ENCODE measurements at regions not wholly inside any gene's neighbourhood (a gene's known extent, or its start where the extent isn't known, plus 50 kb on each side); places are given as distances from the start of the nearest gene placed in this dataset.

- no peak for DNase-seq
Measured at GRCh38 chr2:138180692-138181386, 216.6 kb downstream of the HNMT start.

DNA sequence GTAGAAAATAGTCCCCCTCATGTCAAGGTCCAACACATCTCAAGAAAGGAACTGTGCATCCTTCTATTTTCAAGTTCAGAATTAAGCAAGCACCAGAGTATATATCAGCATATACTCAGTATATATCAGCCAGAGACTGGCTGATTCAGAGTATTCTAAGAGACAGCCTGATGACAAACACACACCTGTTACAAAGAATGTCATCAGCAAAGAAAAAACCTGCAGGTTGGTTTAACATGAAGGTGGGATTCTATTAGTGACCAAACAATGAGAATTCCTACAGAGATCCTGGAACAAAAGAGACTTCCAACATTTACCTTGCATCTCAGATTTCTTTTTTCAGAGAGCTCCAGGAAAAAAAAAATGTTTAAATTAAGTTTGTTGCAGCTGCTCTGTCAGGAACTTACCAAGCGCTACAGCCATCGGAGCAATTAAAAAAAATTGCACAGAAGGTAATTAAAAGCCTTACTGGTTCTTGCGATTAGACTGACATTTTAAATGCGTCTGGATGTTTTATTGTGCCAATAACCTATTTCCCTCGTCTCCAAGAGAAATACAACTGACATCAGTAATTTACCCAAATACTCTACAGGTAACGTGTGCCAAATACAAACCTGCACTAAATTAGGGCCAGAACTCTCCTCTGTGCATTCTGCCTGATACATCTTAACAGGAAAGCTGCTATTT lies 218.1 kb downstream of the HNMT start:
- DNase-seq = no peak

GRCh38 chr2:138182937-138183312 lies 218.7 kb downstream of the HNMT start:
- DNase-seq = no peak

DNA sequence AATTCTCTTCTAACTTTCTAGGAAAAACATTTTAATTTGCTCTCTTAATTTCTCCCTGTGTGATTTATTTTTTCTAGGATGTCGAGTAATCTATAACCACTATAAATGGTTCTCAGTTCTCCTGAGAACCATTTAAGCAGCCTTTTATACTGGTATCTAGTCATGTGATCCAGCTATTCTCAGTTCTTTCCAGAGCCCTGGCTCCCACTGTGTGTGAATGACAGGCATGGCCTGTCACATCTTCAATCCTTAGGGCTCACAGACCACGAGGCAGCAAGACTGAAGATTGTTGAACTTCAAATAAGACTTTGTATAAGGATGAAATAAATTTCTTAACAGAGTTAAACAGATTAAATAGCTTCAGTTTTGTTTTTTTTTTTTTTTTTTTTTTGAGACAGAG lies 219.4 kb downstream of the HNMT start:
- DNase-seq = no peak

DNA sequence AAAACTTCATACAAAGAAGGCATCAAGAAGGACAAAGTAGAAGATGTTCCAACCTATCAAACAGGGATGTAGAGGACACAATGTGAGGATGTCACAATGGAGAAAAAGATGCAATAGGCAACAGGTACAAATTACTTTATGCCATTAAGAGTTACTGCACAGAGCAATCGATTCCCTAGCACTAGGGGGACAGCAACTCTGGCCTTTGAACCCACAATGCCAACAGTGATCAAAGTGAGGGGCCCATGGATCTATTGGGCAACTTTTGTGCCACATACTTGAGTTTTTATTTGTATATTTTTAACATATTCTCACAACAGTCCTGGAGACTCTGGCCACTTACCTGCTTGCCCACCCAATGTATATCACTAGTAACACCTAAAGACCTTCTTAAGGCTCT lies 220.2 kb downstream of the HNMT start:
- DNase-seq = no peak

DNA sequence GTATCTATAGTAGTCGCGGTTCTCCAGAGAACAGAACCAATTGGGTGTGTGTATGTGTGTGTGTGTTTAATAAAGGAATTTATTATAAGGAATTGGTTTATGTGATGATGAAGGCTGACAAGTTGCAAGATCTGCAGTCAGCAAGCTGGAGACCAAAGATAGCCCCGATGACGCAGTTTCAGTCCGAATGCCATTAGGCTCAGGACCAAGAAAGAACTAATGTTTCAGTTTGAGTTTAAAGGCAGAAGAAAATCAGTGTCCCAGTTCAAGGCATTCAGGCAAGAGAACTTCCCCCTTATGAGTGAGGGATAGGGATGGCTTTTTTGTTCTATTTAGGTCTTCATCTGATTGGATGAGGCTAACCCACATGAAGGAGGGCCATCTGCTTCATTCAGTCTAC lies 221.6 kb downstream of the HNMT start:
- no peak for DNase-seq

DNA sequence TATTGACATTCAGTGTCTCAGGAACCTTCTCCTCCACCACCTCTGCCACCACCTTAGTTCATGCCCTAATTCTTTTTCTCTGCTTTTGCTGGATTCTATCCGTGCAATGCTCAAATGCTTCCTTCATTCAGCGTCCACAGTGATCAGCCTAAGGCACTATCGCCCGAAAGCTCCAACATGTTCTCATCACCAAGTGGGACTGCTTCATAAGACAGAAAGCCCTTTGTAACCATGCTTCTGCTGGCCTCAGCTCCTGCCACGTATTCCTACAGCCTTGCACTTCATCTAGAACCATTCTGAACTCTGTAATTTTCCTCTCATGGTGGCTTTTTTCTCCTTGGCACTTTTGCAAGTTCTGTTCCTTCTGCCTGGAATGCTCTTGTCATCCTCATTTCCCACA lies 222.9 kb downstream of the HNMT start:
- no peak for DNase-seq

- no peak for DNase-seq
Measured at GRCh38 chr2:138190999-138191398, 226.7 kb downstream of the HNMT start.

DNA sequence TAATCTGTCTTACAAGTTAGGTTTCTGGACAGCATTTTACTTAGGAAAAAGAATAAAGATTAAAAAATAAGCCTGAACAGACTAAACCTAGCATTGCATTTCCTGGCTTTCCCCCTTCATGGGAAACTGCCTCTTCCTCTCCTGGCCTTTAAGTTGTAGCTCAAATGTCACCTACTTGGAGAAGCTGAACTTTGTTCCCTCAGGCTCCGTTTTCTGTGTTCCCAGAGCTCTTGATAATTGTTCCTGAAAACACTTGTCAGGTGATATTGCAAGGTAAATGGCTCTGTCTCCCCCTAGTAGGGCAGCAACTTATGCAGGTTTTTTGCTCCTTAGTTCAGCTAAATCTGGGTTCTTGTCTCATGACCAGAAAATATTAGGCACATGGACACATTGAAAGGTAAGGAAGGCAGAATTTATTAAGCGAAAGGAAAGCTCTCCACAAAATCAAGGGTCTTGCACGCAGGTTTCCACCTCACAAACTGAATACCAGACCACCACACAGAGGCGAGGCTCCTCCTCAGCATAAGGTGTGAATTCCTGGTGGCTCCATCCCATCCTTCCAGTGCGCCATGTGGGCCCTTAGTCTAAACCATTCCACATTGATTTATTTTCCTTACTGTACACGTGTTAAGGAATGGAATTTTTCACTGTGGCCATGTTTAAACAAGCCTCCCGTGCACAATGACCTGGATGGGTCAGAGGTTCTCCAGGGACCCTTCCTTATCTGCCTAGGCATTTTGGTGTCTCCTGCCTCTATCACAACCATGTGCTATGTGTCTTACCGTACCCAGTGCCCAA lies 229.3 kb downstream of the HNMT start:
- DNase-seq = no peak

GRCh38 chr2:138201286-138201685 lies 237.0 kb downstream of the HNMT start:
- DNase-seq = no peak

- no peak for DNase-seq
Measured at GRCh38 chr2:138202762-138203161, 238.5 kb downstream of the HNMT start.

GRCh38 chr2:138205281-138205680 lies 241.0 kb downstream of the HNMT start:
- DNase-seq = no peak

DNA sequence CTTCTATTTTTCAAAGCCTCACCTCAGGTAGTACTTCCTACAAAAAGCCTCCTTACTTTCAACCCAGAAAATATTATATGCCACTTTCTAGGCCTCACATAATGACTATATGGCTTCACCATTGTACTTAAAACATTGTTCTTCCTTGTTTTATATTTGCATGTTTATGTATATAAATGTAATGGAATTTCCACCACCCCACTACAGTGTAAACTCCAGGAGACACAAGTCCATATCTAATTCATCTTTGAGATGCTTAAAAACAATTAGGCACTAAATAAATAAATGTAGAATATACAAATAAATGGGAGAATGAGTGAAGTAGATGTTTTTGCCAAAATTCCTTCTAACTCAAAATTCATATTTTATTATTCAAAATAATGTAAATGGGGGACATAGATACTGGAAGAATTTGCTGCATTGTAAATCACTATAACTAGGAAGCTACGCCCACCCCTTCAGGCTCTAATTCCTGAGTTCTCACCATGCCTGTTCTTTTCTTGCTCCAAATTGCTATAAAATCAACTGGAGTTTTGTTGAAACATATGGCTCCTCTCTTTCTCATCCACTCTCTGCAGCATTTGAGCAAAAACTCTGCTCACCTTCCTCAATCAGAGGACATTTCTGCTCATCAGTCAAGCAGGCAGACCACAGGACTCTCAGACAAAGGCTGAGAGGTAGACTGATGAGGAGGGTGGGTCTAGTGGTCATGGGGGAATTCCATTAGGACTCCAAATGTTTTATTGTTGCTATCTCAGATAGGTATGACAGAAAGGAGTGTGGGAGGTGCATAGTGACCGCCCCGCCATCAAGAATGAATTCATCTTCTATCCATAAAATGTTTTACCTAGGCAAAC lies 243.0 kb downstream of the HNMT start:
- DNase-seq = no peak

GRCh38 chr2:138209009-138209408 lies 244.7 kb downstream of the HNMT start:
- no peak for DNase-seq

DNA sequence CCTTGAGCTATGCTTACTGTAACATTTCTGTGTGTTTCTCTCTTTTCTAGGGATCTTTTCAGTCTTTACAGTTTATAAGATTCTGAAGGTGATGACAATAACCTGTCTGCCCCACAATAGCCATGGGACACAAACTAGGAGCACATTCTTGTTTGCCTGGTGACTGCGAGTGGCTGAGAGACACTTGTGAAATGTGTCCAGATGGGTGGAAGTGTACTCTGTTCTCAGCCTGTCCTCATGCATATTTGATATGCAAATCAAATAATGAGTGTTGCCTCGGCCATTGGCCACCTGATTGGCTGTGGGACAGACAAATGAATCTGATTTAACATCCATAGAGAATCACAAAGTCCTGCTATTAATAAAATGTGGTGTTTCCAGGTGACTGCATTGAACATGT lies 246.2 kb downstream of the HNMT start:
- no peak for DNase-seq

DNA sequence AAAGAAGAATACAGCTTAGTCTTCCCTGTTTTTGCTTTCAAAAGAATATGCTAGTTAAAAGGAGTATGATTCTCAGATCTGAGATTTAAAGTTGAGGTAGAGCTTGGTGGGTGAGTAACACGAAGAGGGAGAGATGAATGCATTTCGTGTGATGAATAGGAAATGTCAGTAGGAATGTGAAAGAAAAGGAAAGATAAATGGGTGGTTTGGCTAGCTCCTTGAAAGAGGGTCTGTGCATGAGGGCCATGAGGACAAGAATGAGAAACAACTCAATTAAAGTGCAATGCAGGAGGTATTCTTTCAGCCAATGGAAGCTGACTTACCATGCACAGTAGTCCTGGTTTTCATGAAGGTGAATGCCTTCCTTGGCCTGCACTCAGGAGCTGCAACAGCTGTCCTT lies 248.2 kb downstream of the HNMT start:
- no peak for DNase-seq

DNA sequence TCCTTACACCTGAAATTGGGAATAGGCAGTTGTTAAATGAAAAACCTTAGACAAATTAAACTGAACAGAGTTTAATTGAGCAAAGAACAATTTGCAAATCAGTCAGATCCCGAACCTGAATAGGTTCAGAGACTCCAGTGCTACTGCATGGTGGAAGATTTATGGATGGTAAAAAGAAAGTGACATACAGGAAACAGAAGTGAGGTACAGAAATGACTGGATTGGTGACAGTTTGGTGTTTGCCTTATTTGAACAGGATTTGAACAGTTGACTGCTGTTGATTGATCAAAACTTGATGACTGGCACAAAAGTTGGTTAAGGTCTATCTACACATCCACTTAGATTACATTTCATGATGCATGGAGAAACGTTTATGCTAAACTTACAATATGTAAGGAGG lies 248.8 kb downstream of the HNMT start:
- DNase-seq = no peak

DNA sequence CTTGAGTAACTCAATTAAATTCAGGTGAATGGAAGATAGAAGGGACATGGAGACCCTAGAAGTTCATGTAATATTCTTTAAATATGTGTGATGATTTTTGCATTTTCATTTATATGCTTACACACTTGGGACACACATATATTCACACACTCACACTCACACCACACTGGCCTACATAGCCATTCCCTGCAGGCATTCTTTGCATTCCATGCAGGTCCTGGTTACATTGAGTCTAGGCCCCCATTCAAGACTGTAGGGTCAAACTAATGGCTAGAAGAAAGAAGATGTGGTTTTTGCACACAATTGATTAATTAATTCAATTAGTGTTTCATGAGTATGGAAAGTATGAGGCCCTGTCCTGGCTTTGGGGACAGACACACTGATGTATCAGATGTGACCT lies 249.4 kb downstream of the HNMT start:
- DNase-seq = no peak

DNA sequence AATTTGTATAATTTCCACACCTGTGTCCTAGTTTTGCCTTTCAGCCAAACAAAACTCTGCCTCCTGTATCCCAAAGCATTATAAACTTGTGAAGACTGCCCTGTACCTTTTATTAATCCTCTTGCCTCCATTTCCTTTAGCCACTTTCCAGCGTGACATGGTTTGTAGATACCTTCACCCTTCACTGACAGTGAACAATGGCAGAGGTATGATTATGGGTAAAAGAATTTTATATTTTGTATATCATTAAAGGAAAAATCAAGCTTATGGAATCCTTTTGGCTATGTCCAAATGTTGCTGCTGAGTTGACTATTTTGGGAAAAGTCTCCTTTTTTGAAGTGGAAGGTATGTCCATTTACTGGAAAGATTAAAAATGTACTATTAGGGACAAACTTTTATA lies 251.7 kb downstream of the HNMT start:
- no peak for DNase-seq

DNA sequence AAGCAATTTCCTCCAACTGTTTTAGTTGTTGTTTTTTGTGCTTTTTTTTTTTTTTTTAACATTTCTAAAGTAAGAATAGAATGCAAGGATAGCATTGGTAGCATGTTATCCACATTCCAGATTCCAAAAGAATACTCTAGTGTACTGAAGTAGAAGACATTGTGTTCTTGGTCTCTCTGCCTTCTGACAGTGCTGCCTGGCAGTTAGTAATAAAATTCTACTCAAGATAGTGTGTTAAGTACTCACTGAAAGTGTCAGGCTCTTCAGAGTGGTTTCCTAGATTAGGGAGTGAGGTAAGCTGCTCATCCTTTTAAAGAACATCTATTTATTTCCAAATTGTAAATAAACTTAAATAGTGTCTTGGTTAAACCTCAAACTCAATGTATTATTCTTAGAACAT lies 253.7 kb downstream of the HNMT start:
- DNase-seq = no peak

DNA sequence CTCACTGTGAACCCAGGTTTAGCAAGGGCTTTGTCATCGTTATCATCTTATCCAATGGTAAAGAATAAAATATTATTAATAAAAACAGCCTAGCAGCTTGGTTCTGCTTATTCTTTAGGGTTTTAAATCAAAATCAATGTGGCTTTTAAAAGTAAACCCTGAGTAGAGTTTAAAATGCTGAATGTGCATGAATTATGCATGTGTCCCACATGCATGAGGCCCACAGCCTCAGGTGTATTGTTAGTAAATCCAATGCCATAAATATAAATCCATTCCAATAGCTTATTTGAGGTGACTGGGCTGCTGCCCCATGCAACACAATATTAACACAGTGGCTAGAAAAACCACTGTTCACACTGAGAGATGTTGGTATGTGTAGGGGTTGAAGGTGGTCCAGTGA lies 254.1 kb downstream of the HNMT start:
- DNase-seq = no peak

GRCh38 chr2:138219961-138220360 lies 255.7 kb downstream of the HNMT start:
- no peak for DNase-seq

DNA sequence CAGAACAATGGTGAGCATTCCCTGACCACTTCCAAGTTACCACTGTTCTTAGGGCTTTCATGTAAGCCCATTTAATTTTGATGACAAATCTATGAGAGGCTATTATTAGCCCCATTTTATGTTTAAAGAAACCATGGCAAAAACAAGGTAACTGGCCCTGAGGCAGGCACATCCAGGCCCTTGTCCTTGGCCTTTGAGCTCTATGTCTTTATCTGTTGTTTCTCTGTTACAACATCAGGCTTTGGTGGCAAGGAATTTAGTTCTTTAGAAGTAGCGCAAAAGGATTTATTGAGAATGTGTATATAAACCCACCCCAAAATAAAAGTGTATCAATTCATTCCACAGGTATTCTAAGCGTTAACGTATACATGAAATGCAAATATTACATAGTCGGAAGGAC lies 257.1 kb downstream of the HNMT start:
- DNase-seq = no peak

Measured in DMS153 (cell line).